ENCODE measurements at regions not wholly inside any gene's neighbourhood (a gene's known extent, or its start where the extent isn't known, plus 50 kb on each side); places are given as distances from the start of the nearest gene placed in this dataset.

GRCh38 chr12:17104801-17105200 is 498.8 kb upstream of the LMO3 start (continued):
- TF ChIP-seq JUN (CRISPR knock-in tag; IDR thresholded peaks at IDR 0.05) (no peak), ARID4B (CRISPR knock-in tag; IDR thresholded peaks at IDR 0.05; ENCODE audit: borderline replicate concordance) (no peak), ZNF121 (CRISPR knock-in tag; IDR thresholded peaks at IDR 0.05) (no peak), ZNF232 (CRISPR knock-in tag; IDR thresholded peaks at IDR 0.05) (no peak), PREB (CRISPR knock-in tag; IDR thresholded peaks at IDR 0.05; ENCODE audit: borderline replicate concordance) (no peak)

GRCh38 chr12:17097674-17098073 is 491.7 kb upstream of the LMO3 start:
- H3K4me3 Mint-ChIP-seq: no peak overlapping the region
- CTCF ChIA-PET: no interaction called here

More at GRCh38 chr12:17097674-17098073, 491.7 kb upstream of the LMO3 start:
- no peak for ATAC-seq
- Mint-ChIP-seq H3K4me1 (peaks cover 4% of the 10 kb centered on the region), H3K27me3 (ENCODE audit: low read depth) (no peaks in the 10 kb centered on the region), H3K9me3 (peaks cover 15% of the 10 kb centered on the region), H3K36me3 (peaks cover 6% of the 10 kb centered on the region; the same call in 1 of the 2 replicates), H3K27ac (no peak overlapping the region)
- TF ChIP-seq CDX4 (CRISPR knock-in tag; IDR thresholded peaks at IDR 0.05; ENCODE audit: borderline replicate concordance) (no peak), JAZF1 (CRISPR knock-in tag; IDR thresholded peaks at IDR 0.05) (no peak), OVOL2 (CRISPR knock-in tag; IDR thresholded peaks at IDR 0.05; ENCODE audit: borderline replicate concordance) (no peak), E2F4 (CRISPR knock-in tag; IDR thresholded peaks at IDR 0.05; ENCODE audit: borderline replicate concordance, low read depth) (no peak), ZNF232 (CRISPR knock-in tag; IDR thresholded peaks at IDR 0.05) (no peak), STAT6 (CRISPR knock-in tag; conservative IDR thresholded peaks at IDR 0.05; ENCODE audit: low read depth) (no peak), ATF6 (CRISPR knock-in tag; IDR thresholded peaks at IDR 0.05) (no peak), AR (CRISPR knock-in tag; IDR thresholded peaks at IDR 0.05) (no peak)
- no peak for DNase-seq (ENCODE audit: low spot score)
- POLR2A ChIA-PET: no interaction called here
